ENCODE measurements at regions not wholly inside any gene's neighbourhood (a gene's known extent, or its start where the extent isn't known, plus 50 kb on each side); places are given as distances from the start of the nearest gene placed in this dataset.

GRCh38 chrX:13128104-13128503 is 83.7 kb upstream of the FAM9C start:
- TF ChIP-seq, protein P1, sequence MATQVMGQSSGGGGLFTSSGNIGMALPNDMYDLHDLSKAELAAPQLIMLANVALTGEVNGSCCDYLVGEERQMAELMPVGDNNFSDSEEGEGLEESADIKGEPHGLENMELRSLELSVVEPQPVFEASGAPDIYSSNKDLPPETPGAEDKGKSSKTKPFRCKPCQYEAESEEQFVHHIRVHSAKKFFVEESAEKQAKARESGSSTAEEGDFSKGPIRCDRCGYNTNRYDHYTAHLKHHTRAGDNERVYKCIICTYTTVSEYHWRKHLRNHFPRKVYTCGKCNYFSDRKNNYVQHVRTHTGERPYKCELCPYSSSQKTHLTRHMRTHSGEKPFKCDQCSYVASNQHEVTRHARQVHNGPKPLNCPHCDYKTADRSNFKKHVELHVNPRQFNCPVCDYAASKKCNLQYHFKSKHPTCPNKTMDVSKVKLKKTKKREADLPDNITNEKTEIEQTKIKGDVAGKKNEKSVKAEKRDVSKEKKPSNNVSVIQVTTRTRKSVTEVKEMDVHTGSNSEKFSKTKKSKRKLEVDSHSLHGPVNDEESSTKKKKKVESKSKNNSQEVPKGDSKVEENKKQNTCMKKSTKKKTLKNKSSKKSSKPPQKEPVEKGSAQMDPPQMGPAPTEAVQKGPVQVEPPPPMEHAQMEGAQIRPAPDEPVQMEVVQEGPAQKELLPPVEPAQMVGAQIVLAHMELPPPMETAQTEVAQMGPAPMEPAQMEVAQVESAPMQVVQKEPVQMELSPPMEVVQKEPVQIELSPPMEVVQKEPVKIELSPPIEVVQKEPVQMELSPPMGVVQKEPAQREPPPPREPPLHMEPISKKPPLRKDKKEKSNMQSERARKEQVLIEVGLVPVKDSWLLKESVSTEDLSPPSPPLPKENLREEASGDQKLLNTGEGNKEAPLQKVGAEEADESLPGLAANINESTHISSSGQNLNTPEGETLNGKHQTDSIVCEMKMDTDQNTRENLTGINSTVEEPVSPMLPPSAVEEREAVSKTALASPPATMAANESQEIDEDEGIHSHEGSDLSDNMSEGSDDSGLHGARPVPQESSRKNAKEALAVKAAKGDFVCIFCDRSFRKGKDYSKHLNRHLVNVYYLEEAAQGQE (IDR thresholded peaks at IDR 0.05), result no peak
- TF ChIP-seq RAD21 (IDR thresholded peaks at IDR 0.05), result no peak
- TF ChIP-seq JUND (IDR thresholded peaks at IDR 0.05), result peak; percentile 78 to 79
- TF ChIP-seq, protein P2, sequence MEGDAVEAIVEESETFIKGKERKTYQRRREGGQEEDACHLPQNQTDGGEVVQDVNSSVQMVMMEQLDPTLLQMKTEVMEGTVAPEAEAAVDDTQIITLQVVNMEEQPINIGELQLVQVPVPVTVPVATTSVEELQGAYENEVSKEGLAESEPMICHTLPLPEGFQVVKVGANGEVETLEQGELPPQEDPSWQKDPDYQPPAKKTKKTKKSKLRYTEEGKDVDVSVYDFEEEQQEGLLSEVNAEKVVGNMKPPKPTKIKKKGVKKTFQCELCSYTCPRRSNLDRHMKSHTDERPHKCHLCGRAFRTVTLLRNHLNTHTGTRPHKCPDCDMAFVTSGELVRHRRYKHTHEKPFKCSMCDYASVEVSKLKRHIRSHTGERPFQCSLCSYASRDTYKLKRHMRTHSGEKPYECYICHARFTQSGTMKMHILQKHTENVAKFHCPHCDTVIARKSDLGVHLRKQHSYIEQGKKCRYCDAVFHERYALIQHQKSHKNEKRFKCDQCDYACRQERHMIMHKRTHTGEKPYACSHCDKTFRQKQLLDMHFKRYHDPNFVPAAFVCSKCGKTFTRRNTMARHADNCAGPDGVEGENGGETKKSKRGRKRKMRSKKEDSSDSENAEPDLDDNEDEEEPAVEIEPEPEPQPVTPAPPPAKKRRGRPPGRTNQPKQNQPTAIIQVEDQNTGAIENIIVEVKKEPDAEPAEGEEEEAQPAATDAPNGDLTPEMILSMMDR (IDR thresholded peaks at IDR 0.05; ENCODE audit: low read depth, low read length, missing input control), result no peak
- TF ChIP-seq TAF1 (conservative IDR thresholded peaks at IDR 0.05), result no peak
- TF ChIP-seq, protein P3, sequence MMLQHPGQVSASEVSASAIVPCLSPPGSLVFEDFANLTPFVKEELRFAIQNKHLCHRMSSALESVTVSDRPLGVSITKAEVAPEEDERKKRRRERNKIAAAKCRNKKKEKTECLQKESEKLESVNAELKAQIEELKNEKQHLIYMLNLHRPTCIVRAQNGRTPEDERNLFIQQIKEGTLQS (IDR thresholded peaks at IDR 0.05), result peak; percentile 38
- no peak for TF ChIP-seq YY1 (IDR thresholded peaks at IDR 0.05)
- no peak for TF ChIP-seq GABPA (IDR thresholded peaks at IDR 0.05 in 1 of 2, conservative IDR thresholded peaks at IDR 0.05 in 1 of 2)
- no peak for TF ChIP-seq SP1 (IDR thresholded peaks at IDR 0.05)
- TF ChIP-seq, protein P4, sequence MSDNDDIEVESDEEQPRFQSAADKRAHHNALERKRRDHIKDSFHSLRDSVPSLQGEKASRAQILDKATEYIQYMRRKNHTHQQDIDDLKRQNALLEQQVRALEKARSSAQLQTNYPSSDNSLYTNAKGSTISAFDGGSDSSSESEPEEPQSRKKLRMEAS (IDR thresholded peaks at IDR 0.05), result no peak
- no peak for TF ChIP-seq EGR1 (IDR thresholded peaks at IDR 0.05; ENCODE audit: low read depth in 2 of 2)
- no peak for TF ChIP-seq NR2F2 (IDR thresholded peaks at IDR 0.05)

Measured in liver (tissue), 3 donors.